GM23338 (cell line): ENCODE measurements at regions not wholly inside any gene's neighbourhood (a gene's known extent, or its start where the extent isn't known, plus 50 kb on each side); places are given as distances from the start of the nearest gene placed in this dataset.
A peak's percentile ranks its signal among the peaks of the same experiment; 100 is the strongest.
"Not testable (repeated sequence)": the region's sequence is repeated elsewhere in the genome, so short reads cannot be mapped to it uniquely, and the experiment has no call there.

ENCODE experiments used
- ATAC-seq: fragments of 200-7000 bp; cut with Tn5 transposase; 3 replicates; pipeline ENCODE4 v1.9.1; 2020
- DNase-seq: peaks from one replicate; pipeline ENCODE4 v3.0.0-alpha.2; 2015; ENCODE audit warnings: low spot score
- H2AFZ ChIP-seq: fragments of 200-600 bp; sonication (generic); 2 replicates; pipeline ENCODE4 v1.8.0; 2016; ENCODE audit warnings: antibody characterized with exemption, mild to moderate bottlenecking, moderate library complexity
- H3F3A ChIP-seq: fragments of 200-600 bp; sonication (generic); replicated peaks from 2 replicates; pipeline ENCODE4 v1.8.0; 2017; ENCODE audit warnings: antibody characterized with exemption, mixed run types, low read depth
- H3K27ac ChIP-seq: fragments of 200-600 bp; sonication (generic); 2 replicates; pipeline ENCODE4 v1.6.1; 2016; ENCODE audit warnings: low read depth
- H3K27me3 ChIP-seq: fragments of 200-600 bp; sonication (generic); 2 replicates; pipeline ENCODE4 v1.8.0; 2016; ENCODE audit warnings: mild to moderate bottlenecking, mixed run types, moderate library complexity; ENCODE audit not compliant: insufficient read depth
- H3K36me3 ChIP-seq: fragments of 200-600 bp; sonication (generic); 2 replicates; pipeline ENCODE4 v1.8.0; 2016; ENCODE audit warnings: mild to moderate bottlenecking; ENCODE audit not compliant: insufficient read depth
- H3K4me1 ChIP-seq: fragments of 200-600 bp; sonication (generic); 2 replicates; pipeline ENCODE4 v1.8.0; 2016; ENCODE audit warnings: mild to moderate bottlenecking, moderate library complexity; ENCODE audit not compliant: insufficient read depth
- H3K4me2 ChIP-seq: fragments of 200-600 bp; sonication (generic); 2 replicates; pipeline ENCODE4 v1.7.1; 2017; ENCODE audit warnings: mixed run types
- H3K4me3 ChIP-seq: fragments of 200-600 bp; sonication (generic); 2 replicates; pipeline ENCODE4 v1.6.1; 2016; ENCODE audit warnings: mixed run types
- H3K79me2 ChIP-seq: fragments of 200-600 bp; sonication (generic); replicated peaks from 2 replicates; pipeline ENCODE4 v1.8.0; 2017; ENCODE audit warnings: mild to moderate bottlenecking; ENCODE audit not compliant: insufficient read depth
- H3K9me2 ChIP-seq: fragments of 200-600 bp; sonication (generic); 2 replicates; pipeline ENCODE4 v1.8.0; 2017; ENCODE audit not compliant: insufficient read depth
- H4K20me1 ChIP-seq: fragments of 200-600 bp; sonication (generic); replicated peaks from 2 replicates; pipeline ENCODE4 v1.8.0; 2017; ENCODE audit warnings: mild to moderate bottlenecking; ENCODE audit not compliant: insufficient read depth
- H3K27ac Mint-ChIP-seq: 2 replicates; pipeline ENCODE4 v1.8.0; 2020; ENCODE audit warnings: inconsistent platforms, mild to moderate bottlenecking, moderate library complexity, mixed read lengths
- H3K27me3 Mint-ChIP-seq: 3 replicates; pipeline ENCODE4 v1.8.0; 2022; ENCODE audit warnings: low read depth, mild to moderate bottlenecking, moderate library complexity, mixed read lengths, inconsistent platforms; ENCODE audit not compliant: insufficient read depth, poor library complexity
- H3K36me3 Mint-ChIP-seq: 3 replicates; pipeline ENCODE4 v1.8.0; 2021; ENCODE audit warnings: low read depth, mild to moderate bottlenecking, inconsistent platforms, moderate library complexity, mixed read lengths
- H3K4me1 Mint-ChIP-seq: 3 replicates; pipeline ENCODE4 v1.8.0; 2020; ENCODE audit warnings: mild to moderate bottlenecking, inconsistent platforms, mixed read lengths
- H3K4me3 Mint-ChIP-seq: 3 replicates; pipeline ENCODE4 v1.8.0; 2021; ENCODE audit warnings: moderate library complexity, mild to moderate bottlenecking, inconsistent platforms, mixed read lengths
- H3K9me3 Mint-ChIP-seq: 3 replicates; pipeline ENCODE4 v1.8.0; 2020; ENCODE audit warnings: moderate library complexity, mild to moderate bottlenecking, inconsistent platforms, mixed read lengths
- CTCF ChIP-seq, 2 experiments: fragments of 200-600 bp in 1 of 2; sonication (generic) in 1 of 2; conservative IDR thresholded peaks; 2 replicates each; pipeline versions ENCODE4 v1.5.1 to v1.6.1; 2016 to 2017; ENCODE audit warnings: antibody characterized with exemption in 2 of 2, low read depth in 2 of 2, mild to moderate bottlenecking in 2 of 2, moderate library complexity in 1 of 2
- EZH2 ChIP-seq: fragments of 200-600 bp; sonication (generic); IDR thresholded peaks from one replicate; pipeline ENCODE4 v1.8.0; 2017; ENCODE audit warnings: antibody characterized with exemption, mild to moderate bottlenecking, low read depth; ENCODE audit not compliant: unreplicated experiment
- NANOG ChIP-seq: IDR thresholded peaks from 2 replicates; pipeline ENCODE4 v1.6.1; 2016; ENCODE audit warnings: antibody characterized with exemption, borderline replicate concordance
- ZNF114 ChIP-seq: fragments of 250-450 bp; sonication (Bioruptor Pico); IDR thresholded peaks from 2 replicates; pipeline ENCODE4 v1.5.0; 2020; ENCODE audit warnings: mild to moderate bottlenecking, moderate library complexity
- TF ChIP-seq, protein P1 (sequence below): fragments of 250-450 bp; sonication (Bioruptor Pico); IDR thresholded peaks from 2 replicates; pipeline ENCODE4 v1.5.0; 2020; ENCODE audit warnings: mild to moderate bottlenecking, moderate library complexity

- no peak overlapping the region for H2AFZ ChIP-seq
- TF ChIP-seq, protein P1, sequence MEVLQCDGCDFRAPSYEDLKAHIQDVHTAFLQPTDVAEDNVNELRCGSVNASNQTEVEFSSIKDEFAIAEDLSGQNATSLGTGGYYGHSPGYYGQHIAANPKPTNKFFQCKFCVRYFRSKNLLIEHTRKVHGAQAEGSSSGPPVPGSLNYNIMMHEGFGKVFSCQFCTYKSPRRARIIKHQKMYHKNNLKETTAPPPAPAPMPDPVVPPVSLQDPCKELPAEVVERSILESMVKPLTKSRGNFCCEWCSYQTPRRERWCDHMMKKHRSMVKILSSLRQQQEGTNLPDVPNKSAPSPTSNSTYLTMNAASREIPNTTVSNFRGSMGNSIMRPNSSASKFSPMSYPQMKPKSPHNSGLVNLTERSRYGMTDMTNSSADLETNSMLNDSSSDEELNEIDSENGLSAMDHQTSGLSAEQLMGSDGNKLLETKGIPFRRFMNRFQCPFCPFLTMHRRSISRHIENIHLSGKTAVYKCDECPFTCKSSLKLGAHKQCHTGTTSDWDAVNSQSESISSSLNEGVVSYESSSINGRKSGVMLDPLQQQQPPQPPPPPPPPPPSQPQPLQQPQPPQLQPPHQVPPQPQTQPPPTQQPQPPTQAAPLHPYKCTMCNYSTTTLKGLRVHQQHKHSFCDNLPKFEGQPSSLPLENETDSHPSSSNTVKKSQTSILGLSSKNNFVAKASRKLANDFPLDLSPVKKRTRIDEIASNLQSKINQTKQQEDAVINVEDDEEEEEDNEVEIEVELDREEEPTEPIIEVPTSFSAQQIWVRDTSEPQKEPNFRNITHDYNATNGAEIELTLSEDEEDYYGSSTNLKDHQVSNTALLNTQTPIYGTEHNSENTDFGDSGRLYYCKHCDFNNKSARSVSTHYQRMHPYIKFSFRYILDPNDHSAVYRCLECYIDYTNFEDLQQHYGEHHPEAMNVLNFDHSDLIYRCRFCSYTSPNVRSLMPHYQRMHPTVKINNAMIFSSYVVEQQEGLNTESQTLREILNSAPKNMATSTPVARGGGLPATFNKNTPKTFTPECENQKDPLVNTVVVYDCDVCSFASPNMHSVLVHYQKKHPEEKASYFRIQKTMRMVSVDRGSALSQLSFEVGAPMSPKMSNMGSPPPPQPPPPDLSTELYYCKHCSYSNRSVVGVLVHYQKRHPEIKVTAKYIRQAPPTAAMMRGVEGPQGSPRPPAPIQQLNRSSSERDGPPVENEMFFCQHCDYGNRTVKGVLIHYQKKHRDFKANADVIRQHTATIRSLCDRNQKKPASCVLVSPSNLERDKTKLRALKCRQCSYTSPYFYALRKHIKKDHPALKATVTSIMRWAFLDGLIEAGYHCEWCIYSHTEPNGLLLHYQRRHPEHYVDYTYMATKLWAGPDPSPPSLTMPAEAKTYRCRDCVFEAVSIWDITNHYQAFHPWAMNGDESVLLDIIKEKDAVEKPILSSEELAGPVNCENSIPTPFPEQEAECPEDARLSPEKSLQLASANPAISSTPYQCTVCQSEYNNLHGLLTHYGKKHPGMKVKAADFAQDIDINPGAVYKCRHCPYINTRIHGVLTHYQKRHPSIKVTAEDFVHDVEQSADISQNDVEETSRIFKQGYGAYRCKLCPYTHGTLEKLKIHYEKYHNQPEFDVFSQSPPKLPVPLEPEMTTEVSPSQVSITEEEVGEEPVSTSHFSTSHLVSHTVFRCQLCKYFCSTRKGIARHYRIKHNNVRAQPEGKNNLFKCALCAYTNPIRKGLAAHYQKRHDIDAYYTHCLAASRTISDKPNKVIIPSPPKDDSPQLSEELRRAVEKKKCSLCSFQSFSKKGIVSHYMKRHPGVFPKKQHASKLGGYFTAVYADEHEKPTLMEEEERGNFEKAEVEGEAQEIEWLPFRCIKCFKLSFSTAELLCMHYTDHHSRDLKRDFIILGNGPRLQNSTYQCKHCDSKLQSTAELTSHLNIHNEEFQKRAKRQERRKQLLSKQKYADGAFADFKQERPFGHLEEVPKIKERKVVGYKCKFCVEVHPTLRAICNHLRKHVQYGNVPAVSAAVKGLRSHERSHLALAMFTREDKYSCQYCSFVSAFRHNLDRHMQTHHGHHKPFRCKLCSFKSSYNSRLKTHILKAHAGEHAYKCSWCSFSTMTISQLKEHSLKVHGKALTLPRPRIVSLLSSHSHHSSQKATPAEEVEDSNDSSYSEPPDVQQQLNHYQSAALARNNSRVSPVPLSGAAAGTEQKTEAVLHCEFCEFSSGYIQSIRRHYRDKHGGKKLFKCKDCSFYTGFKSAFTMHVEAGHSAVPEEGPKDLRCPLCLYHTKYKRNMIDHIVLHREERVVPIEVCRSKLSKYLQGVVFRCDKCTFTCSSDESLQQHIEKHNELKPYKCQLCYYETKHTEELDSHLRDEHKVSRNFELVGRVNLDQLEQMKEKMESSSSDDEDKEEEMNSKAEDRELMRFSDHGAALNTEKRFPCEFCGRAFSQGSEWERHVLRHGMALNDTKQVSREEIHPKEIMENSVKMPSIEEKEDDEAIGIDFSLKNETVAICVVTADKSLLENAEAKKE = no peak
- TF ChIP-seq ZNF114 (CRISPR knock-in tag) (no peak), EZH2 (no peak), NANOG (no peak), CTCF (conservative IDR thresholded peaks at IDR 0.05; ENCODE audit: low read depth in 2 of 2) (no peak)
- no peaks in the 10 kb centered on the region for H3F3A ChIP-seq
- H3K4me1 ChIP-seq = no peaks in the 10 kb centered on the region; the same call in 1 of the 2 replicates
- no peak overlapping the region for H3K27ac ChIP-seq
- 0 out of 2 replicates have a peak overlapping the region, but pooled peaks have one; percentile 17 for H3K4me2 ChIP-seq
- H3K9me2 ChIP-seq = no peaks in the 10 kb centered on the region
- no peaks in the 10 kb centered on the region for H3K36me3 Mint-ChIP-seq
- no peak overlapping the region for H3K27ac Mint-ChIP-seq
- no peak overlapping the region for H3K4me3 ChIP-seq
- H4K20me1 ChIP-seq = no peaks in the 10 kb centered on the region
- H3K27me3 Mint-ChIP-seq = no peaks in the 10 kb centered on the region
- DNase-seq (no peak), ATAC-seq (no peak)
- no peaks in the 10 kb centered on the region for H3K79me2 ChIP-seq
- H3K4me1 Mint-ChIP-seq = peaks cover 3% of the 10 kb centered on the region
- peaks cover 4% of the 10 kb centered on the region; the same call in 1 of the 3 replicates for H3K9me3 Mint-ChIP-seq
- no peaks in the 10 kb centered on the region for H3K36me3 ChIP-seq
- no peak overlapping the region for H3K4me3 Mint-ChIP-seq
- no peaks in the 10 kb centered on the region for H3K27me3 ChIP-seq
These were observed 149.1 kb upstream of the HMGA2 start for GRCh38 chr12:65675141-65675621.

- H3K27ac ChIP-seq, H3K27me3 Mint-ChIP-seq, H2AFZ ChIP-seq, H3K4me1 Mint-ChIP-seq, H3K27ac Mint-ChIP-seq, H3K4me1 ChIP-seq, H3K79me2 ChIP-seq, H3K9me2 ChIP-seq, DNase-seq, ATAC-seq, H3K36me3 Mint-ChIP-seq, H3K4me3 Mint-ChIP-seq, H3F3A ChIP-seq, H3K36me3 ChIP-seq, H3K9me3 Mint-ChIP-seq, H4K20me1 ChIP-seq, H3K4me2 ChIP-seq, H3K27me3 ChIP-seq, H3K4me3 ChIP-seq: not testable (repeated sequence)
These were observed 146.1 kb upstream of the HMGA2 start for GRCh38 chr12:65678172-65678571.
